Keratinocyte (primary cell): ENCODE measurements at regions not wholly inside any gene's neighbourhood (a gene's known extent, or its start where the extent isn't known, plus 50 kb on each side); places are given as distances from the start of the nearest gene placed in this dataset.

Experiments used
- DNase-seq: peaks from one replicate; pipeline ENCODE4 v3.0.0-alpha.2; 2011; ENCODE audit warnings: low read depth, missing footprints, low spot score
- FAIRE-seq: peaks from 2 replicates; lab custom pipeline; 2011; peaks lifted over from hg19 to GRCh38; lab: Jason Lieb, UNC
- H2AFZ ChIP-seq: 2 replicates; pipeline ENCODE4 v1.6.0; 2012; ENCODE audit warnings: low read length, control low read depth, inconsistent platforms; ENCODE audit not compliant: control insufficient read depth
- H3K27ac ChIP-seq: 2 replicates; pipeline ENCODE4 v1.5.1; 2011; ENCODE audit warnings: low read length; ENCODE audit not compliant: control insufficient read depth, insufficient read depth
- H3K27me3 ChIP-seq: 3 replicates; pipeline ENCODE4 v1.6.0; 2011; ENCODE audit warnings: low read length; ENCODE audit not compliant: control insufficient read depth, insufficient read depth; ENCODE audit errors: extremely low read depth
- H3K36me3 ChIP-seq, 2 experiments: 2 replicates in 1 of 2; 3 replicates in 1 of 2; pipeline ENCODE4 v1.5.1; 2011; ENCODE audit warnings: low read length in 2 of 2, mild to moderate bottlenecking in 1 of 2; ENCODE audit not compliant: control insufficient read depth in 2 of 2, insufficient read depth in 2 of 2; ENCODE audit errors: extremely low read depth in 1 of 2
- H3K4me1 ChIP-seq: 3 replicates; pipeline ENCODE4 v1.5.1; 2011; ENCODE audit warnings: low read length; ENCODE audit not compliant: control insufficient read depth, insufficient read depth; ENCODE audit errors: extremely low read depth
- H3K4me2 ChIP-seq: 3 replicates; pipeline ENCODE4 v1.6.0; 2011; ENCODE audit warnings: low read depth, low read length; ENCODE audit not compliant: control insufficient read depth, insufficient read depth; ENCODE audit errors: extremely low read depth
- H3K4me3 ChIP-seq, 3 experiments: fragments of 200-600 bp in 1 of 3; sonication (generic) in 1 of 3; 2 replicates in 2 of 3; 3 replicates in 1 of 3; pipeline ENCODE4 v1.5.1; 2011 to 2016; ENCODE audit warnings: low read length in 3 of 3, mild to moderate bottlenecking in 3 of 3, control low read depth in 2 of 3, inconsistent platforms in 1 of 3, low read depth in 1 of 3, mixed read lengths in 1 of 3, mixed run types in 1 of 3, moderate library complexity in 1 of 3; ENCODE audit not compliant: control insufficient read depth in 2 of 3, insufficient read depth in 2 of 3; ENCODE audit errors: extremely low read depth in 1 of 3
- H3K79me2 ChIP-seq: 2 replicates; pipeline ENCODE4 v1.6.0; 2012; ENCODE audit warnings: low read length; ENCODE audit not compliant: control insufficient read depth, insufficient read depth
- H3K9ac ChIP-seq: 3 replicates; pipeline ENCODE4 v1.6.0; 2011; ENCODE audit warnings: low read length; ENCODE audit not compliant: control insufficient read depth, insufficient read depth; ENCODE audit errors: extremely low read depth
- H3K9me1 ChIP-seq: 3 replicates; pipeline ENCODE4 v1.6.0; 2011; ENCODE audit warnings: low read length; ENCODE audit not compliant: control insufficient read depth, insufficient read depth; ENCODE audit errors: extremely low read depth
- H3K9me3 ChIP-seq: 2 replicates; pipeline ENCODE4 v1.5.1; 2012; ENCODE audit warnings: low read depth, low read length; ENCODE audit not compliant: control insufficient read depth
- H4K20me1 ChIP-seq: 3 replicates; pipeline ENCODE4 v1.6.0; 2011; ENCODE audit warnings: low read length; ENCODE audit not compliant: control insufficient read depth, insufficient read depth; ENCODE audit errors: extremely low read depth
- CTCF ChIP-seq, 3 experiments: IDR thresholded peaks in 1 of 3; conservative IDR thresholded peaks in 1 of 3; optimal IDR thresholded peaks in 1 of 3; 2 replicates in 2 of 3; 3 replicates in 1 of 3; pipeline versions ENCODE3 to v1.5.1; 2011; ENCODE audit warnings: low read length in 3 of 3, mild to moderate bottlenecking in 3 of 3, moderate library complexity in 2 of 3, control low read depth in 1 of 3, inconsistent platforms in 1 of 3; ENCODE audit not compliant: insufficient read depth in 2 of 3; ENCODE audit errors: extremely low read depth in 1 of 3
- EZH2 ChIP-seq: IDR thresholded peaks from one replicate; pipeline ENCODE4 v1.6.1; 2012; ENCODE audit warnings: inconsistent platforms, mild to moderate bottlenecking, low read length, moderate library complexity
- dilution Hi-C: fragments of 300-500 bp; cut with MboI; formaldehyde crosslinking; loops from one replicate; pipeline ENCODE4 v1.7.0; 2020; ENCODE audit warnings: low sequenced_read_pairs; ENCODE audit not compliant: extremely low pct_ligation_motif_present

- Histone ChIP-seq H3K27me3 (no peaks in the 10 kb centered on the region), H3K9me1 (no peaks in the 10 kb centered on the region), H3K36me3 (no peaks in the 10 kb centered on the region), H3K27ac (no peak overlapping the region), H3K79me2 (no peaks in the 10 kb centered on the region), H3K4me2 (no peak overlapping the region), H2AFZ (no peak overlapping the region), H3K4me3 (no peak overlapping the region), H3K4me1 (no peaks in the 10 kb centered on the region), H3K9me3 (no peaks in the 10 kb centered on the region), H3K9ac (no peak overlapping the region), H4K20me1 (no peaks in the 10 kb centered on the region)
- dilution Hi-C loops, result no loop called here
- DNase-seq (no peak), FAIRE-seq (no peak)
- TF ChIP-seq EZH2, result no peak
- TF ChIP-seq CTCF (optimal IDR thresholded peaks at IDR 0.05 in 1 of 3, IDR thresholded peaks at IDR 0.05 in 1 of 3, conservative IDR thresholded peaks at IDR 0.05 in 1 of 3; ENCODE audit: extremely low read depth in 1 of 3, insufficient read depth in 2 of 3, low read length in 3 of 3), result no peak
These were observed 128.6 kb upstream of the THSD7A start for GRCh38 chr7:11960621-11961020.

DNA sequence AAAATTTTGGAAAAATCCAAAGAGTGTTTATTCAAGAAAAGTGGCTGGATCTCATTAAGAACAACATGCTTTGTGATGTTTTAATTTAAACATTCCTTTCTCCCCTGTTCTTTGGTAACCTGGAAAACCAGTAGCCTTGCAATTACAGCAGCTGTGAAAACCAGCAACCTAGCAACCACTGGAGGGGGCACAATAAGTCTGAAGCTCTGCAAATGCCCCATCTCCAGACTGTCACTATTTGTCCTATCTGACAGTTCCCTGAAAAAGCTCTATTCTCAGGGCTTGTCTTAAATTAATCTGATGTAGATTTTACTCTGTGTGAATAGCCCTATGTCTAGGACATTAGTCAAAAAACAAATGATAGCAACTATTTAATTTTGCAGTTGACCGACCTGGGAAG lies 137.6 kb upstream of the THSD7A start:
- no peaks in the 10 kb centered on the region for H3K79me2 ChIP-seq
- no peak overlapping the region for H3K4me2 ChIP-seq
- DNase-seq (no peak), FAIRE-seq (no peak)
- H3K9ac ChIP-seq, result no peak overlapping the region
- no peaks in the 10 kb centered on the region for H3K27me3 ChIP-seq
- no peaks in the 10 kb centered on the region for H3K36me3 ChIP-seq
- H3K27ac ChIP-seq, result no peak overlapping the region
- H3K4me1 ChIP-seq, result no peaks in the 10 kb centered on the region
- TF ChIP-seq EZH2 (no peak), CTCF (optimal IDR thresholded peaks at IDR 0.05 in 1 of 3, IDR thresholded peaks at IDR 0.05 in 1 of 3, conservative IDR thresholded peaks at IDR 0.05 in 1 of 3; ENCODE audit: extremely low read depth in 1 of 3, insufficient read depth in 2 of 3, low read length in 3 of 3) (no peak)
- no peaks in the 10 kb centered on the region for H4K20me1 ChIP-seq
- no peak overlapping the region for H3K4me3 ChIP-seq
- no peaks in the 10 kb centered on the region for H3K9me3 ChIP-seq
- dilution Hi-C loops, result no loop called here
- no peak overlapping the region for H2AFZ ChIP-seq
- H3K9me1 ChIP-seq, result no peaks in the 10 kb centered on the region
